CD4-positive, alpha-beta T cell treated with Interleukin-17A for 1 hour (primary cell): ENCODE measurements at regions not wholly inside any gene's neighbourhood (a gene's known extent, or its start where the extent isn't known, plus 50 kb on each side); places are given as distances from the start of the nearest gene placed in this dataset.
"Not testable (repeated sequence)": the region's sequence is repeated elsewhere in the genome, so short reads cannot be mapped to it uniquely, and the experiment has no call there.

ENCODE experiments used
- DNase-seq: peaks from one replicate; pipeline ENCODE4 v3.0.0-alpha.2; 2020

DNA sequence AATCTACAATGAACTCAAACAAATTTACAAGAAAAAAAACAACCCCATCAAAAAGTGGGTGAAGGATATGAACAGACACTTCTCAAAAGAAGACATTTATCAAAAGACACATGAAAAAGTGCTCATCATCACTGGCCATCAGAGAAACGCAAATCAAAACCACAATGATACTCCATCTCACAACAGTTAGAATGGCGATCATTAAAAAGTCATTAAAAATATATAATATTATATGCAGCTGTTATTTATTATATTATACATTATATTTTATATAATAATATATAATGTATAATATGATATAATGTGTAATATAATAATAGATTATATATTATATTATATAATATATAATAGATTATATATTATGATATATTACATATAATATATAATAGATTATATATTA lies 1194.1 kb upstream of the SLC39A10 start:
- not testable (repeated sequence) for DNase-seq

DNA sequence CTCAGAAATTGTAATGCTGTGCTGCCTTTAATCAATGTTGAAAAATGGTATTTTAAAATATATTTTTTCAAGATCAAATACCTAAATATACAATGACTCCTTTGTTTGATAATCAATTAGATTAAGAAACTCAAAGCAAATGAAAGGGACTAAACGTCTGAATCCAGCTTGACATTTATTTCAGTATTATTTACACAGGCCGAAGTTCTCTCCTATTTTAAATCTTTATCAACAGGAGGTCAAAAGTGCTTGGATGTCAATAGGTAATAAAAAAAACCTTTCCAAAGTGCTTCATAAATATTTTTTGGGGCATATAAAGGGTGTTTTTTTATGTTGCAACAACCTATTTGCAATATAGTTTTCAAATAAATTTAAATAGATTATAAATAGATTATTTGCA lies 1201.7 kb upstream of the SLC39A10 start:
- DNase-seq = no peak

DNA sequence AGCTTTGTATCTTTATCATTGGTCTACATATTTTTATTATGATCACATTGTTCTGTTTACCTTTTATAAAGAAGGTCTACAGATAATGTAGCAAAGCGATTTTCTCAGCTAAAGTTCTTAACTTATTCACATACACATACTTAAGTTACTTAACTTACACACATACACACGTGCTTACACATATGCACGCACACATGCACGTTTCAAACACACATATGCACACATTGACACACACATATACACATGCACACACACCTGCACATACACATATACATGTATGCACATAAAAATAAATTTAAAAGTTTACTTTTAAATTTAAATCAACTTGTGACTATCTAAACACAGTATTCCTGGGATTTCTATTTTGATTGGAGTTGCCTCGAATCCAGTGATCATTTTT lies 1204.5 kb upstream of the SLC39A10 start:
- DNase-seq = no peak

- DNase-seq = no peak
These were observed 1211.8 kb upstream of the SLC39A10 start for GRCh38 chr2:194445226-194445625.

GRCh38 chr2:194443926-194444325 lies 1213.1 kb upstream of the SLC39A10 start:
- DNase-seq = no peak

DNA sequence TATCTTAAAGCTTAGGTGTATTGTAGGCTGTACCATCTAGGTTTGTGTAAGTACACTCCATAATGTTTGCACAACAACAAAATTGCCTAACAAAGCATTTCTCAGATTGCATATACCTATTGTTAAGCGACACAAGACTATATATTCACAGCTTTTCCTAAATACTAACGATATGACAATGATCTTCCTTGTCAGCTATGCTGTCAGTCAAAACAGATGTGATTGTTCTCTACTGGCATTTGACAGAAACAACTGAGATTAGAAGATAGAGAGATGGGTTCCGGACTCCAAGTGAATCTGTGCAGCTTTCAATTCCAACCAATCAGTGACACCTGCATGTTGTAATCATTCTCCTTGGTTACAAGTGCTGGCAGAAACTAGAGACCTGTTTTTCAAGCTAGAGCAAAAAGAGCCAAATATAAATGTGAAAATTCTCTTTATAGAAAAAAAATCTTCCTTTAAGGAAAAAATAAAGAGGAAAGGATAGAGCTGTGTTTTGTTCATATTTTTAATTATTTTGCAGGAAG lies 1232.3 kb upstream of the SLC39A10 start:
- DNase-seq = no peak

- DNase-seq = no peak
These were observed 1245.8 kb upstream of the SLC39A10 start for GRCh38 chr2:194411221-194411620.

- DNase-seq = no peak
These were observed 1261.2 kb upstream of the SLC39A10 start for GRCh38 chr2:194395818-194396217.

- DNase-seq = no peak
These were observed 1271.7 kb upstream of the SLC39A10 start for GRCh38 chr2:194385376-194385775.

GRCh38 chr2:194383401-194383800 lies 1273.6 kb upstream of the SLC39A10 start:
- DNase-seq = no peak

GRCh38 chr2:194382221-194382620 lies 1274.8 kb upstream of the SLC39A10 start:
- no peak for DNase-seq

DNA sequence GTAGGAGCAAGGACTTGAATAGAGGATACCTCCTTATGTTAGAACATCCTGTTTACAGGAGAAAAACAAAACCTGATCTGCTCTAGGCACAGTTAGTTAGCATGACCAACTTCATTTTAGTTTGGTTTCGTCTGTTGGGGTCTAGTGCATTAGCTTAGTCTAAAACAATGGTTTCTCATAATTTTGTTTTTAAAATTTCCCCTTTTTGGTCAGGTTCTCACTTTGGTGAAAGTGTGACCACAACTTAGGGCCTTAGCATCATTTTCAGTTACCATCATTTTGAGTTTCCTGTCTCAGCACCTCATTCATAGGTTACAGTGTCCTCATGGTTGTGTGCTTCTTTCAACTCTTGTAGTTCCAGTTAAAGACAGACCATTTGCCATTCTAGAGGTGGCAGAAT lies 1277.0 kb upstream of the SLC39A10 start:
- DNase-seq = no peak

GRCh38 chr2:194367390-194367789 lies 1289.6 kb upstream of the SLC39A10 start:
- DNase-seq = not testable (repeated sequence)

- DNase-seq = no peak
These were observed 1293.1 kb upstream of the SLC39A10 start for GRCh38 chr2:194363878-194364277.

DNA sequence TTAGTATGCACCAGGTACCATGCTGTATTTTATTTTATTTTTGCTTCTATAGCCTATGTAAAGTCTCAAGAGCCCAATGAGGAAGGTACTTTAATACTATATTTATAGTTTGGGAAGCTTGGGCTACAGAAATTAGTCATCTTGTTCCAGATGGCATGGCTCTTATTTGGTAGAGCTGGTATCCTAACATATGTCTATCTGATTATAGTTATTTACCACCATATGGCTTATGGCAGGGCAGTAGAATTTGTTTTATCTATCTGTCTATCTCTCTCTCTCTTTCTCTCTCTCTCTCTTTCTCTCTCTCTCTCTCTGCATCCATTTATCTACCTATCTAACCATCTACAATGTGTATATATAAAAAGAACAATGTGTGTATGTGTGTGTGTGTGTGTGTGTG lies 1293.7 kb upstream of the SLC39A10 start:
- DNase-seq = no peak

DNA sequence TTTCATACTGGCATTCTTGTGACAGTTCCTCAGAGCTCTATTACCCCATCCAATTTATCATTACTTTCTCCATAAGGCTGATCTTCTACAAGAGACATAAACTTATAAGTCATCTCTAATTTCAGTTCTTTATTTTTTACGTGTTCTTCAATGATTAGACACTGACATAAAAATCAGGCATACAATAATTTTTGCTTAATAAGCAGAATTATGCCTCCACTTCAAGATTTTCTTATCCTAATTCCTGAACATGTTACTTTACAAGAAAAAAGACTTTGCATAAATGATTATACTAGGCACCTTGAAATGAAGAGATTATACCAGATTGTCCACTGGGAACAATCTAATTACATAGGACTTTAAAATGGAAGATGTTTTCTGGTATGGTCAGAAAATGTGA lies 1304.5 kb upstream of the SLC39A10 start:
- no peak for DNase-seq

GRCh38 chr2:194346193-194346592 lies 1310.8 kb upstream of the SLC39A10 start:
- DNase-seq = no peak

GRCh38 chr2:194345347-194345746 lies 1311.7 kb upstream of the SLC39A10 start:
- DNase-seq = no peak

- no peak for DNase-seq
These were observed 1313.9 kb upstream of the SLC39A10 start for GRCh38 chr2:194343167-194343566.

- DNase-seq = no peak
These were observed 1324.1 kb upstream of the SLC39A10 start for GRCh38 chr2:194332799-194333490.

DNA sequence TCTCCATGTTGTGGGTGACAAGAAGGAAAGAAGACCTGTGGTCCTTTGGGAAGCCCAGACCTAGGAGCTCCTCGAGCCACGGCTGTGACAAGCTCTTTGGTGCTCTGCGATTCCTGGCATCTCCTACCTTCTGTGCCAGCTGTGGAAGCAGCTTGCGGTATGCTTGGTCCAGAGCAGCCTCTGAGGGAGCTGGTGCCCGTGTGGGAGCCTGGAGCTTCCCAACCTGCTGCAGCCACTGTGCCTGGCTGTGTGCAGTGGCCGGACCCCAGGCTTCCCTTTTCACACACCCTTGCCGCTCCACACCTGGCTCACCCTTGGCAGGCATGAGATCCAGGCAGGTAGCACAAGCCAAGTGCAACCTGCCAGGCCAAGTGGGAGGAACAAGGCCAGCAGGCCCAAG lies 1328.6 kb upstream of the SLC39A10 start:
- no peak for DNase-seq

GRCh38 chr2:194327196-194327888 lies 1329.7 kb upstream of the SLC39A10 start:
- DNase-seq = no peak

DNA sequence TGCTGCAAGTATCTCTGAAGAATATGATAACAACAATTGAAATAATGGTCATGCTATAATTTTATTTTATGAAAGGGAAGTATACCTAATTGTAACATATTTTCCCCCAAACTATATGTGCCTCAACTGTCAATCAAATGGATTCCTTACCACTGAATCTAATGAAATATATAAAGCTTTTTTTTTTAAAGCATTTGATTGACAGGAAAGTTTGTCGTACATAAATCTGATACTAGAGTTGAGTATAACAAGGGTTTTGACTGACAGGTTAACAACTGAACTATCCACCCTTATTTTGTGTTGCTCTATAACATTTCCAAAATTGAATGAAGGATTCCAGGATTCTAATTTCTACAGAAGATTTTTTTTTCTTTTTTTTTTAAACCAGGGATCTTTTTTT lies 1333.3 kb upstream of the SLC39A10 start:
- DNase-seq = no peak

GRCh38 chr2:194320520-194320919 lies 1336.5 kb upstream of the SLC39A10 start:
- DNase-seq = no peak
